ENCODE measurements at regions not wholly inside any gene's neighbourhood (a gene's known extent, or its start where the extent isn't known, plus 50 kb on each side); places are given as distances from the start of the nearest gene placed in this dataset.
"Not testable (repeated sequence)": the region's sequence is repeated elsewhere in the genome, so short reads cannot be mapped to it uniquely, and the experiment has no call there.

GRCh38 chr10:52583336-52583735 lies 189.2 kb downstream of the MBL2 start:
- H3K4me1 Mint-ChIP-seq = no peaks in the 10 kb centered on the region
- ATAC-seq (ENCODE audit: low read depth in 2 of 2) (no peak), DNase-seq (no peak)
- no peaks in the 10 kb centered on the region for H3K27me3 Mint-ChIP-seq
- peaks cover 3 to 47% (median 23%) of the 10 kb centered on the region in 7 donors for H3K9me3 Mint-ChIP-seq
- no peak overlapping the region for H3K27ac Mint-ChIP-seq
- H3K4me3 Mint-ChIP-seq = no peak overlapping the region
- H3K36me3 Mint-ChIP-seq = peaks cover 0 to 9% of the 10 kb centered on the region in 2 donors

DNA sequence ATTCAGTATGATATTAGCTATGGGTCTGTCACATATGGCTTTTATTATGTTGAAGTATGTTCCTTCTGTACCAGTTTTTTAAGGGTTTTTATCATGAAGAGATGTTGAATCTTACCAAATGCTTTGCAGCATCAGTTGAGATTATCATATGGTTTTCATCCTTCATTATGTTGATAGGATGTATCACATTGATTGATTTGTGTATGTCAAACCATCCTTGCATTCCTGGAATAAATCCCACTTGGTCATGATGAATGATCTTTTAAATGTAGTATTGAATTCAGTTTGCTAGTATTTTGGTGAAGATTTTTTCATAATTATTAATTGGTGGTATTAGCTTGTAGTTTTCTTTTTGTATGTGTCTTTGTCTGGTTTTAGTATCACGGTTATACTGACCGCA lies 185.9 kb downstream of the MBL2 start:
- Mint-ChIP-seq H3K27me3 (no peaks in the 10 kb centered on the region), H3K4me3 (no peak overlapping the region), H3K4me1 (no peaks in the 10 kb centered on the region), H3K9me3 (peaks cover 3 to 52% (median 25%) of the 10 kb centered on the region in 7 donors), H3K27ac (no peak overlapping the region), H3K36me3 (peaks cover 0 to 9% of the 10 kb centered on the region in 2 donors)
- ATAC-seq (ENCODE audit: low read depth in 2 of 2) (no peak), DNase-seq (no peak)

GRCh38 chr10:52597189-52597863 lies 175.3 kb downstream of the MBL2 start:
- no peaks in the 10 kb centered on the region for H3K27me3 Mint-ChIP-seq
- no peaks in the 10 kb centered on the region for H3K4me1 Mint-ChIP-seq
- no peaks in the 10 kb centered on the region for H3K9me3 Mint-ChIP-seq
- DNase-seq (no peak), ATAC-seq (ENCODE audit: low read depth in 2 of 2) (no peak)
- H3K36me3 Mint-ChIP-seq = no peaks in the 10 kb centered on the region
- no peak overlapping the region for H3K4me3 Mint-ChIP-seq
- no peak overlapping the region for H3K27ac Mint-ChIP-seq

DNA sequence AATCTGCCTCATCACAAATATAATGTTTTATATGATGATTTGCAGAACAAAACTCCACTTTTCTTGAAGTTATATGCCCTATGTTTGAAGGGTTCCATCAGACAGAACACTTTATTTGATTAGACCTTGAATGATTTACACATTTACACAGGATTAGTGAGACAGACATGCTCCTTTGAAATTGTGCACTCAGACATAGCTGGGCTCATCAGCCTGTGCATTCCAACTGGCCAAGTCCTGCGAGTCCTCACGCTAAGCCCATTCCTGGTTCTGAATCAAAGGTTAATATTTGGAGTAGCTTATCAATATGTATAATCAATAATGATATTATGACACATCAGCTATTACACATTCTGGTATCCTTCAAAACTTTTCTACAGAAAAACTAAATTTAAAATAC lies 173.6 kb downstream of the MBL2 start:
- Mint-ChIP-seq H3K9me3 (no peaks in the 10 kb centered on the region), H3K27ac (no peak overlapping the region), H3K4me1 (no peaks in the 10 kb centered on the region), H3K36me3 (no peaks in the 10 kb centered on the region), H3K4me3 (no peak overlapping the region), H3K27me3 (no peaks in the 10 kb centered on the region)
- DNase-seq (no peak), ATAC-seq (ENCODE audit: low read depth in 2 of 2) (no peak)

- no peak for DNase-seq
- no peak overlapping the region for H3K27ac Mint-ChIP-seq
- no peaks in the 10 kb centered on the region for H3K4me1 Mint-ChIP-seq
- H3K27me3 Mint-ChIP-seq = no peaks in the 10 kb centered on the region
- no peak overlapping the region for H3K4me3 Mint-ChIP-seq
- H3K9me3 Mint-ChIP-seq = no peaks in the 10 kb centered on the region
- no peak for ATAC-seq (ENCODE audit: low read depth in 2 of 2)
- no peaks in the 10 kb centered on the region for H3K36me3 Mint-ChIP-seq
These were observed 172.9 kb downstream of the MBL2 start for GRCh38 chr10:52599551-52600200.

DNA sequence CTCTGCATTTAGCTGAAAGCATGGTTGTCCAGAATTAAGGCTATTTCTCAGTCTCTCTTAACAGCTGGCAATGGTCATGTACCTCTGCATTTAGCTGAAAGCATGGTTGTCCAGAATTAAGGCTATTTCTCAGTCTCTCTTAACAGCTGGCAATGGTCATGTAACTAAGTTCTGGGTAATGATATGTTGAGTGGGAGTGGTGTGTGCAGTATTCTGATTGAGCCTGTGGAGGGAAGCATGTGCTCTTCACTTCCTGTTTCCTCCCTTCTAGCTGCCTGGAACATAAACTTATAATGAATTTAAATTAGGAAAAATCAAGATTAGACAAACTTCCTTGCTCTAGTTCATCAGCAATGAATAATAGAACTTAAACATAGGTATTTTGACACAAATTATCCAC lies 168.5 kb downstream of the MBL2 start:
- H3K4me1 Mint-ChIP-seq; H3K9me3 Mint-ChIP-seq; DNase-seq; H3K4me3 Mint-ChIP-seq; H3K27ac Mint-ChIP-seq; H3K27me3 Mint-ChIP-seq; H3K36me3 Mint-ChIP-seq; ATAC-seq (ENCODE audit: low read depth in 2 of 2): not testable (repeated sequence)

DNA sequence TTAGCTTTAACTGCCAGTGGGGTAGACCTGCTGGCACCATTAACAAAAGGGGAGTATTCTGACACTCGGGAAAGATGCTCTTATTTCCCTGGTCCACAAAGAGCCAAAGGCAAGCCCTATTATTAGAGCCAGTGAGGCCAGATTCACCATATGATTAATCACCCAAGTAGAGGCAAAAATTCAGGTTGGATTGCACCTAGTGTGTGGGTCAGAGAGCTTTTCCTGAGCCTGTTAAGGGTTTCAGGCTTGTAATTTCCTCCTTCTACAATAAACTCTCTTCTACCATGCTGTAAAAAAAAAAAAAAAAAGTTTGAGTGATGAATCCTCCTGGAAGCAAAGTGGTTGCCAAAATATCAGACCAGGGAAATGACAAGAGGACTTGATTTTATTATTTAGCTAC lies 163.5 kb downstream of the MBL2 start:
- Mint-ChIP-seq H3K27ac (no peak overlapping the region), H3K9me3 (peaks cover 0 to 2% (median 0%) of the 10 kb centered on the region in 7 donors), H3K27me3 (no peaks in the 10 kb centered on the region), H3K4me3 (no peak overlapping the region), H3K36me3 (no peaks in the 10 kb centered on the region), H3K4me1 (no peaks in the 10 kb centered on the region)
- no peak for ATAC-seq (ENCODE audit: low read depth in 2 of 2)
- DNase-seq = no peak

GRCh38 chr10:52609626-52610240 lies 162.9 kb downstream of the MBL2 start:
- Mint-ChIP-seq H3K36me3 (no peaks in the 10 kb centered on the region), H3K4me1 (no peaks in the 10 kb centered on the region), H3K27me3 (no peaks in the 10 kb centered on the region), H3K4me3 (no peak overlapping the region), H3K9me3 (peaks cover 0 to 2% (median 0%) of the 10 kb centered on the region in 7 donors), H3K27ac (no peak overlapping the region)
- ATAC-seq (ENCODE audit: low read depth in 2 of 2) = no peak
- no peak for DNase-seq

DNA sequence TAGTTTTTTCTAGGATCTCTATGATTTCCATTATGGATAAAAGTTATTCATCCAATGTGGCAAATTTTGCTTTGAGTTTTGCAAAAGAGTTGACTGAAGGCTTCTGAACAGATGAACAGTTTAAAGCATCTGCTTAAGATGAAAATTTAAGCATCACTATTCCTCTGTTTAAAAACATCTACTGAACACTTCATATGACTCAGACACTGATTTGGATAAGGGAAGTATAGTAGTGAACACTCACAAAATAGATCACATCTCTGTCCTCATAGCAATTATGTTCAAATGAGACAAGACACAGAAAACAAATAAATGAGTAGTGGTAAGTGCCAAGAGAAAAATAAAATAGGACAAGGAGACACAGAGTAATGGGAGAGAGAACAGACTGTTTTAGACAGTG lies 157.3 kb downstream of the MBL2 start:
- Mint-ChIP-seq H3K27me3 (no peaks in the 10 kb centered on the region), H3K4me1 (no peaks in the 10 kb centered on the region), H3K36me3 (no peaks in the 10 kb centered on the region), H3K27ac (no peak overlapping the region), H3K9me3 (no peaks in the 10 kb centered on the region), H3K4me3 (no peak overlapping the region)
- DNase-seq = no peak
- no peak for ATAC-seq (ENCODE audit: low read depth in 2 of 2)

GRCh38 chr10:52615756-52616394 lies 156.7 kb downstream of the MBL2 start:
- DNase-seq = no peak
- no peaks in the 10 kb centered on the region for H3K9me3 Mint-ChIP-seq
- no peak overlapping the region for H3K4me3 Mint-ChIP-seq
- no peak overlapping the region for H3K27ac Mint-ChIP-seq
- H3K36me3 Mint-ChIP-seq = no peaks in the 10 kb centered on the region
- no peaks in the 10 kb centered on the region for H3K27me3 Mint-ChIP-seq
- ATAC-seq (ENCODE audit: low read depth in 2 of 2) = no peak
- no peaks in the 10 kb centered on the region for H3K4me1 Mint-ChIP-seq

GRCh38 chr10:52616395-52616764 lies 156.2 kb downstream of the MBL2 start:
- H3K27ac Mint-ChIP-seq = no peak overlapping the region
- no peaks in the 10 kb centered on the region for H3K36me3 Mint-ChIP-seq
- no peaks in the 10 kb centered on the region for H3K4me1 Mint-ChIP-seq
- DNase-seq = no peak
- no peak for ATAC-seq (ENCODE audit: low read depth in 2 of 2)
- no peaks in the 10 kb centered on the region for H3K27me3 Mint-ChIP-seq
- H3K4me3 Mint-ChIP-seq = no peak overlapping the region
- H3K9me3 Mint-ChIP-seq = no peaks in the 10 kb centered on the region

- H3K4me3 Mint-ChIP-seq = no peak overlapping the region
- H3K27me3 Mint-ChIP-seq = no peaks in the 10 kb centered on the region
- ATAC-seq (ENCODE audit: low read depth in 2 of 2) = no peak
- H3K27ac Mint-ChIP-seq = no peak overlapping the region
- H3K36me3 Mint-ChIP-seq = no peaks in the 10 kb centered on the region
- no peaks in the 10 kb centered on the region for H3K4me1 Mint-ChIP-seq
- no peaks in the 10 kb centered on the region for H3K9me3 Mint-ChIP-seq
- no peak for DNase-seq
These were observed 155.2 kb downstream of the MBL2 start for GRCh38 chr10:52617346-52617745.

DNA sequence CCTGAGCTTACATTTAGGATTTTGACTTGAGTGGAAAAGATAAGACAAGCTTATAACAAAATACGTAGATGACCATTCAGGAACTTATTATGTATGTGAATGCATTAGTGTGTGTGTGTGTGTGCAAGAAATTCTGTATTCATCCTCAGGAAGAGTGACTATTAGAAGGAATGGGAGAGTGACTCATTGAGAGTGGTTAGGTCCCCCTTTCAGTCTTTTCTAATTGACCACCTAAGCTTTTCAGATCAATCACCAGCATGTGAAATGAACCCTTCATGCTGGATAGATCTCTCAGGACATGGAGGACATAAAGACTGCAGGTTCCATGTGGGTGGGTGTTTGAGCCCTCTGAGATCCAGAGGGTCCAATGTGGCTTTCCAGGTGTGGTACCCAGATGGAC lies 153.5 kb downstream of the MBL2 start:
- DNase-seq (no peak), ATAC-seq (ENCODE audit: low read depth in 2 of 2) (no peak)
- Mint-ChIP-seq H3K4me1 (no peaks in the 10 kb centered on the region), H3K27ac (peak overlapping the region in 1 of 6 donors; percentile 41), H3K36me3 (no peaks in the 10 kb centered on the region), H3K9me3 (no peaks in the 10 kb centered on the region), H3K4me3 (no peak overlapping the region), H3K27me3 (no peaks in the 10 kb centered on the region)

- Mint-ChIP-seq H3K4me1 (no peaks in the 10 kb centered on the region), H3K36me3 (no peaks in the 10 kb centered on the region), H3K27me3 (no peaks in the 10 kb centered on the region), H3K27ac (no peak overlapping the region), H3K4me3 (no peak overlapping the region), H3K9me3 (no peaks in the 10 kb centered on the region)
- ATAC-seq (ENCODE audit: low read depth in 2 of 2) (no peak), DNase-seq (no peak)
These were observed 150.9 kb downstream of the MBL2 start for GRCh38 chr10:52621635-52622079.
